GM18508 (cell line): ENCODE measurements at regions not wholly inside any gene's neighbourhood (a gene's known extent, or its start where the extent isn't known, plus 50 kb on each side); places are given as distances from the start of the nearest gene placed in this dataset.
"Not testable (repeated sequence)": the region's sequence is repeated elsewhere in the genome, so short reads cannot be mapped to it uniquely, and the experiment has no call there.

Source experiments
- ATAC-seq: cut with Tn5 transposase; IDR thresholded peaks from one replicate; pipeline ENCODE4 v1.9.1; 2021; ENCODE audit warnings: moderate number of reproducible peaks; ENCODE audit not compliant: insufficient read depth, unreplicated experiment

DNA sequence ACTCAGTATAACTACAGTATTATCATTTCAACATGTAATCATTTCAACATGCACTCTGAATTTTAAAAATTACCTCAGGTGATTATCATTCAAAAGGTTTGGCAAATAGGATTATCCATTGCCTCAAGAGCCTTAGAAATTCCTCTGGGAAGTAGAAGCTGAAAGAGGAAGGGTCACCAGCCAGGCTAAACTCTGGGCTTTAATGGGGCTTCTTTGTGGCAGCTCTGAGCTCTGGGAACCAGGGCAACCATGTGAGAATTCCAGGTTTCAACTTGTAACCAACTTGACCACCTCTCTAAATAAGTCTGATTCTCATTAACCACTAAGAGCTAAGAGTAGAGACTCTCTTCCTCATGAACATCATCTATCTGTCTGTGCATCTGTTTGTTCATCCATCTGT, 117.2 kb upstream of the MED14 start:
- no peak for ATAC-seq

DNA sequence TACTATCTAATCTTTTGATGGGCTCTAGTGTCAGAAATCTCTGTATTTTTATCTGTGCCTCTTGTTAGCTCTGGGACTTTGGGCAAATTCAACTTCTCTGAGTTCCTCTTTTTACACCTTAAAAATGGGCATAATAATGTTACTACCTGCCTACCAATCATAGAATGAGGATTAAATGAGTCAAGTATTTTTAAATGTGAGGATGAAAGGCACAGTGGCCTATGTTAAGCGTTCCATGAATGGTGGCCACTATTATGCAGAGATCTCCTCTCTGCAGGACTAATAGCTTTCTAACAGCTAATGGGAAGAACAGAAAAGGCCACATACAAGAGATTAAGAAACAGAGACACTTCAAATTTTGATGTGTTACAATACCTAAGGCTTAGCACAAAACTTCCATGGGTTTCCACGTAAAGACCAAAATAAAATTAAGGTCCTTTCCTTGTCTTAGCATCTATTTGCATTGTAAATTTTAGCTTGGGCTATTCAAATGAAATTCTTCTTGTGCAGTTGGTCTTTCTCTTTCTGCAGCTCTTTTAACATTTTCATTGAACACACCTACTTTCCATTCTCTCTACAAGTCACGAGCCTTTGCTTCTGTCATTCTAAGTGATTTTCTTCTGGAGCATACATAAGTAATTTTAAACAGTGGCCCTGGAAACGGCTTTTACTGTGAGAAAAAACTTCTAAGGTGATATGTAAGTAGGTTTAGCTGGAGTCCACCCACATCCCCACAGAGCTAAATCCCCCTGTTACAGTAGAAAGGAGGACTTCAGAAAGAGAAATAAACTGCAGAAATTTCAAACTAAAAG, 117.9 kb upstream of the MED14 start:
- no peak for ATAC-seq

DNA sequence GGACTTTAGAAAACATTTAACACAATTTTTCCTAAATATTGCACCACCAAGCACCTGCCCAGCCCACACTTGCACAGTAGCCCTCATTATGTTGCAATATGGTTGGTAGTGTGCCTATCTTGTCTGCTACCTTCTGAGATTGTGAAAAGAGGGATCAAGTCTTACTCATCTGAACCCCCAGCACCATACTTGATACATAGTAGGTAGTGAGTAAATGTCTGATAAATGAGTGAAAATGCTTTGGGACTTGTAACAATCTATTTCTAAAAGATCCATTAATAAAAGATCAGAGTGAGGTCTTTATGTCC, 118.4 kb upstream of the MED14 start:
- no peak for ATAC-seq

GRCh38 chrX:40854242-40854641, 118.9 kb upstream of the MED14 start:
- ATAC-seq, result no peak

GRCh38 chrX:40855411-40855810, 120.1 kb upstream of the MED14 start:
- no peak for ATAC-seq

GRCh38 chrX:40855932-40856515, 120.7 kb upstream of the MED14 start:
- no peak for ATAC-seq

- ATAC-seq, result not testable (repeated sequence)
Observed at GRCh38 chrX:40861952-40862554, 126.7 kb upstream of the MED14 start.

- not testable (repeated sequence) for ATAC-seq
Observed at GRCh38 chrX:40863260-40863659, 127.9 kb upstream of the MED14 start.

GRCh38 chrX:40863671-40864070, 128.3 kb upstream of the MED14 start:
- no peak for ATAC-seq

- no peak for ATAC-seq
Observed at GRCh38 chrX:40864972-40865371, 129.6 kb upstream of the MED14 start.

DNA sequence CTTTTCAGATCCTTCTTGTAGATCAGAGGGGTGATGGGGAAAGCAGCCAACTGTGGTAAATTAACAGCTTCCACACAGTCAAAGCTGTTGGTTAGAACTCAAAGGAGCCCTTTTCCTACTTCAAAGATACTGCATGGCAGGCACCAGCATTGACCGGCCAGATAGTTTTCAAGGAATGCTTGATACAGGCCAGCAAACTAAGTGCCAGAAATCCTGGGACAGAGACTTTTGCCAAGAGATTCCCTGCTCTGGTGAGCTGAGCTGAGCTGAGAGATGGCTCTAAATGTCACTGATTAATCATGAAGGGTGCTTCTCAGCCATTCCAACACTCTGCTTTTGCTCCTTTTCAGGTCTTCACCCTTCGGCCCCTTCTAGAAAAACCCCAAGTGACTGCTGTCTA, 131.6 kb upstream of the MED14 start:
- ATAC-seq, result no peak

DNA sequence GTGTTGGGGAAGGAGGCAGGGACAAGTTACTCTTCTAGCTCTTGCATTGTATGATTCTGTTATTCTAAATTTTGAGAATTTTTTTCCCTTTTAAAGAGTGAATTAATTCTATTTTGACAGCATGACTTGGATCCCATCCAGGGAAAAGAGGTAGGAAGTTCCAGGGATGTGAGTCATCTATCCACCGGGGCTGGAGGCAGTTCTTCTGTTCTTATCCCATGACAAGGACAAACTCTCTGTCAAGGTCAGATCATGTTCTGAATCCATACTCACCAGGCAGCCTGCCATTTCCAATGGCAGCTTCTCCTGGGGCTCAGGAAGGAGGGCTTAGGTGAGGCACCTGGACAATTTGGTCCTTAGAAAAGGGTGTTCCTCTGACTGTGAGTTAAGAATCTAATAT, 132.0 kb upstream of the MED14 start:
- no peak for ATAC-seq

DNA sequence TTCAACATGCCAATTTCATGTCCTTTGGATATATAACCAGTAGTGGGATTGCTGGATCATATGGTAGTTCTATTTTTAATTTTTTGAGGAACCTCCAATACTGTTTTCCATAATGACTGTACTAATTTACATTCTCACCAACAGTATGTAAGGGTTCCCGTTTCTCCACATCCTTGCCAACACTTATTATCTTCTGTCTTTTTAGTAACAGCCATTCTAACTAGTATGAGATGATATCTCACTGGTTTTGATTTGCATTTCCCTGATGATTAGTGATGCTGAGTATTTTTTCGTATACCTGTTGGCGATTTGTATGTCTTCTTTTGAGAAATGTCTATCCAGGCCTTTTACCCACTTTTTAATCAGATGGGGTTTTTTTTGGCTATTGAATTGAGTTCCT, 133.5 kb upstream of the MED14 start:
- no peak for ATAC-seq

DNA sequence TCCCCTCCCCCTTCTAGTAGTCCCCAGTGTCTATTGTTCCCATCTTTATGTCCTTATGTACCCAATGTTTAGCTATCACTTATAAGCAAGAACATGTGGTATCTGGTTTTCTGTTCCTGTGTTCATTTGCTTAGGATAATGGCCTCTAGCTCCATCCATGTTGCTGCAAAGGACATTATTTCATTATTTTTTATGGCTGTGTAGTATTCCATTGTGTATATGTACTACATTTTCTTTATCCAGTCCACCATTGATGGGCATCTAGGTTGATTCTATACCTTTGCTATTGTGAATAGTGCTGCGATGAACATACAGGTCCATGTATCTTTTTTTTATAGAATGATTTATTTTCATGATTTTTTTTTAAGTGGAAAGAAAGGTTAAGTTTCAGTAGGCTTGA, 135.6 kb upstream of the MED14 start:
- not testable (repeated sequence) for ATAC-seq

DNA sequence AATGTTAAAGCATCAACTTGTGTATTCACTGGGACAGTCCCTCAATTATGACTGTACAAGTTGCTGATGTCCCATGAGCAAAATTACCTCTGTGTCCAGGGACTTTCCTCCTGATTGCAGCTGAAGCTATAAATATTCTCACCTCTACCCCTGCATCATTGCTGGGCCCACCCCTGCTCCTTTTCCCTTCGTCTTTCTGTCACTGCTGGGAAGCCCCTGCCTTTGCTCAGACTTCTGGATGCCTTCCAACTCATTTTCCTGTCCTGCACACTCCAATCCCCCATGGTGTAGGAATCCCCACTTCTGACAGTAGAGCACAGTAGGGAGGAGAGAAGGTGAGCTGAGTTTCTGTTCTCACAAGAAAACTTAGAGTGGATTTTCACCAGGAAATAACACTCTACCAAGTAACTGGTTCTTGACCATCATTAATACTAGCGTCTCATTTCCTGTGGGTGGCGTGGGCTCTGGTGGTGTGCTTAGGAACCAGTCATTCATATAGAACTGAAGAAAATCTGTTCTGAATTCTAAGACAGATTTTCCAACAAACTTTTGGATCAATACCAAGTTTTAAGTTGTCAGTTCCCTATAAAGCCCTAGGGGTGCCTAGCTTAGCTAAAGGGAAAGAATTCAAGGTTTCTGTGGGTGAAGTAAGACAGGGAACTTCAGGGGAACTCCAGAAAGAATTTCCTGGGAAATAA, 136.2 kb upstream of the MED14 start:
- peak; percentile 64 for ATAC-seq

DNA sequence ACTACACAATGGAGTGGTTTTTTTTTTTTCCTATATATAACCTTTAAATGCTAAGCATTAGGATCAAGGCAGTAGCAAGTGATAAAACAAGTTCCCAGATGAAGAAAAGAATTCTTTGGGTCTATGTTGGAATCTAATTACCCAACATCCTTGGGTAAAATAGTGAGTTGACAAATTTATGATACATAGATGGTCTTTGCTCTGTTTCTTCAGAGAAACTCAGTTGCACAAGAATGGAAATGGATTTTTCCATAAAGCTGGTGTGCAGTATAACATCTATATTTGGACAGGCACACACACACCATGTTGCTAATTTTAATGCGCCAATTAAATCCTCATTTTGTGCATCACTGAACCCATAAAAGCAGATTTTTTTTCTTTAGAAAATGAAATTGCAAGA, 137.0 kb upstream of the MED14 start:
- no peak for ATAC-seq

- ATAC-seq, result no peak
Observed at GRCh38 chrX:40875476-40875875, 140.1 kb upstream of the MED14 start.

DNA sequence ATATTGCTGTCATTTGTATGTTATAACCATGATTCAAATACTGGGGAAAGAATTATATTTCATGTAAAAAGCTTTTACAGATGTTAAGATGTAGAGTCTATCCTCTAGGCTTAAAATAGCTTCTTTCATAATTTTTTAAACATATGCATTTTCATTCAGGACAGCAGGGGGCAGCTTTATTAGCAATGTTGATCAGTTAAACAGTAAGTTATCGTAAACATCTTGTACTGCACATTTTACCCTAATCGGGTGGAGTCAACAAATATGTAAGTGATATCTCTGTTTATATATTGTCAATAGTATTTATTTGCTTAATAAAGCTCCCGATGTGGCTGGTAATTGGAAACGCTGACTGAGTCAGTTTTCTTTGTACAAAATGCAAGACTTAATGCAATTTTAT, 142.5 kb upstream of the MED14 start:
- ATAC-seq, result no peak

DNA sequence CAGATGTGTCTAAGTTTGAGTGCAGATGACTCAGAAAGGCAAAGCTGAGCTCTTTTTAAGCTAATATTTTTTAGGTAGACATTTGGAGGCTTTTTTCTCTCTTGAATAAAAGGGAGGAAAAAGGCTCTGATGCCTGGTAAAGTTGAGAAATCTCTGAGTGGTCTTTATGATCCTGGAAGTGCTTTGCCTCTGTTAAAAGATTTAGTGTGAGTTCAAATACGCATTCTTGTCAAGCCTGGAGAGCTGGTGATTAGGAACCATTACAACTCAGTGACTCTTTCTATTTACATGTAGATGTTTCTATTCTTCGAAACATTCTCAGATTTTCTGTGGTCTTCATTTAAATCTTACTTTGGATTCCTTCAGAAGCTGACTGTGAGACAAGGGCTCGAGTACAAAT, 143.4 kb upstream of the MED14 start:
- no peak for ATAC-seq

GRCh38 chrX:40879172-40879571, 143.8 kb upstream of the MED14 start:
- not testable (repeated sequence) for ATAC-seq

DNA sequence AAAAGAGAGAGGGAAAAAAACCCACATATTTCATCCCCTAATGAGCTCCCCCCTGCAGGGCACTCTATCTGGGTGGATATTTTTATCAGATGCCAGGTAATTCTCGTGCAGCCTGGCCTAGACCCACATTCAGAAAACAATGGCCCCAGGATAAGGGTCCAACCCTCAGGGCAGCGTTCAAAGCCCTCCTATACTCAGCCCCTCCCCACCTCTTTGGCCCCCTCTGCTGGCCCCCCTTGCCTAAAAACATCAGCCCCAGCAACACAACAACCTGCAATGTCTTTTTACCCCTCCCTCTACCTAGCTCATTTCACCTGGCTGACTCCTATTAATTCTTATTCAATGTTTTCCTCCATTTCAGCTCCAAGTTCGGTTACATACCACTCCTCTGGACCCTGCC, 145.4 kb upstream of the MED14 start:
- no peak for ATAC-seq
